D721Med (cell line): ENCODE measurements at regions not wholly inside any gene's neighbourhood (a gene's known extent, or its start where the extent isn't known, plus 50 kb on each side); places are given as distances from the start of the nearest gene placed in this dataset.

Source experiments
- DNase-seq: peaks from one replicate; pipeline ENCODE4 v3.0.0; 2011; ENCODE audit warnings: low spot score; ENCODE audit not compliant: insufficient read length
- FAIRE-seq: peaks from 2 replicates; lab custom pipeline; 2011; peaks lifted over from hg19 to GRCh38; lab: Jason Lieb, UNC
- CTCF ChIP-seq: IDR thresholded peaks from 2 replicates; pipeline ENCODE4 v1.5.1; 2012; ENCODE audit warnings: mild to moderate bottlenecking, control low read depth; ENCODE audit not compliant: insufficient read depth; ENCODE audit errors: missing control alignments

GRCh38 chr4:189385098-189385497 is 555.6 kb upstream of the FRG1 start:
- TF ChIP-seq CTCF = no peak
- DNase-seq (no peak), FAIRE-seq (no peak)

DNA sequence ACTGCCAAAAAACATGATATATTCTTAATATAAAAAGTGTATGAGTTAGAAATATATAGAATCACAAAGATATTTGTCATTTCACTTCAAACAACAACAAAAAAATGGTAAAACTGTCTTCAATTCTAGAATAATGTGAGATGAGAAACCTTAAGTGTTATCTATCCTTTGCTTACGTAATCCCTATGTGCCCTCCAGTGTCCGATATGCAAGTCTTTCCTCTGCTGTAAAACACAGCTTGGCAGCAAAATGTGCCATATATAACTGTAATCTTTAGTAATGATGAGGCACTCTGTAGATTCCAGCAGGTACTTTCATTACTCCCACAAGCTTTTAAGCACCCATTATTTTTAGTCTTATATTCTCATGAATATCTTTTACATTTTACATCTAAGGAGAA is 555.1 kb upstream of the FRG1 start:
- FAIRE-seq = no peak
- TF ChIP-seq CTCF = no peak
- DNase-seq = no peak

- no peak for DNase-seq
- no peak for FAIRE-seq
- TF ChIP-seq CTCF = no peak
Measured at GRCh38 chr4:189396435-189396834, 544.2 kb upstream of the FRG1 start.

DNA sequence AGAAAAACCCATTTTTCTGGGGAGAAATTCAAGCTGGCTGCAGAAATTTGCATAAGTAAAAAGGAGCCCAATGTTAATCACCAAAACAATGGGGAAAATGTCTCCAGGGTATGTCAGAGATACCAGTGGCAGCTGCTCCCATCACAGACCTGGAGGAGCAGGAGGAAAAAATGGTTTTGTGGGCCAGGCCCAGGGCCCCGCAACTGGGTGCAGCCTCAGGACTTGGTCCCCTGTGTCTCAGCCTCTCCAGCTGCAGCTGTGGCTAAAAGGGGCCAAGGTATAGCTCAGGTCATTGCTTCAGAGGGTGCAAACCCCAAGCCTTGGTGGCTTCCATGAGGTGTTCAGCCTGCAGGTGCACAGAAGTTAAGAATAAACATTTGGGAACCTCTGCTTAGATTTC is 536.4 kb upstream of the FRG1 start:
- DNase-seq = no peak
- TF ChIP-seq CTCF = no peak
- no peak for FAIRE-seq

GRCh38 chr4:189409158-189409557 is 531.5 kb upstream of the FRG1 start:
- DNase-seq (no peak), FAIRE-seq (no peak)
- no peak for TF ChIP-seq CTCF

GRCh38 chr4:189414021-189414420 is 526.7 kb upstream of the FRG1 start:
- DNase-seq = no peak
- no peak for FAIRE-seq
- TF ChIP-seq CTCF = no peak

DNA sequence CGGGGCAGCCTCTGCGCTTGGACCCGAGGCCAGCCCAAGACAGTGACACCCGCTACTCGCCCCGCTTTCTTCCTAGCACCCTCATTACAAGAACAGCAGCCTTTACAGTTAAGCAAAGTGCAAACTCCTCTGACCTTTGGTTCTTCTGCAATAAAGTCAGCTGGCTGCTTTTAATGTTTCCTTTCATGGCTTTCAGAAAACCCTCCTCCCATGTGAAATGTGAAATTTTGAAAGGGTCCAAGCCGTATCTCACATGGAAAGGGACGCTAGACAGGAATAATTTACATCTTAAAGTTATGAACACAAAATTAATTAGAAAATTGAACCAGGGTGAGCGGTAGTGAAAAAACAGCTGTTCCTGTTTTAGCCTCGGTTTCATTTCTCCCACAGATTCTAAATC is 520.1 kb upstream of the FRG1 start:
- DNase-seq (no peak), FAIRE-seq (no peak)
- TF ChIP-seq CTCF = no peak
